Parathyroid adenoma (tissue), 2 donors: ENCODE measurements at regions not wholly inside any gene's neighbourhood (a gene's known extent, or its start where the extent isn't known, plus 50 kb on each side); places are given as distances from the start of the nearest gene placed in this dataset.
"Not testable (repeated sequence)": the region's sequence is repeated elsewhere in the genome, so short reads cannot be mapped to it uniquely, and the experiment has no call there.

Source experiments
- H2AFZ ChIP-seq: fragments of 300-600 bp; sonication (generic); one replicate; pipeline ENCODE4 v1.7.0; 2017; ENCODE audit warnings: antibody characterized with exemption, mild to moderate bottlenecking
- H3K27ac ChIP-seq: fragments of 300-600 bp; sonication (generic); one replicate; pipeline ENCODE4 v1.7.0; 2017
- H3K27me3 ChIP-seq: fragments of 300-600 bp; sonication (generic); one replicate; pipeline ENCODE4 v1.7.0; 2017; ENCODE audit warnings: low read length; ENCODE audit not compliant: control insufficient read depth, insufficient read depth
- H3K36me3 ChIP-seq: fragments of 300-600 bp; sonication (generic); one replicate; pipeline ENCODE4 v1.7.0; 2017; ENCODE audit warnings: low read length; ENCODE audit not compliant: control insufficient read depth, insufficient read depth
- H3K4me1 ChIP-seq: fragments of 300-600 bp; sonication (generic); one replicate; pipeline ENCODE4 v1.7.0; 2017; ENCODE audit warnings: control low read depth
- H3K4me2 ChIP-seq: fragments of 300-600 bp; sonication (generic); one replicate; pipeline ENCODE4 v1.7.0; 2017; ENCODE audit warnings: low read length
- H3K4me3 ChIP-seq: fragments of 300-600 bp; sonication (generic); one replicate; pipeline ENCODE4 v1.7.0; 2017; ENCODE audit warnings: low read depth, low read length
- H3K79me2 ChIP-seq: fragments of 300-600 bp; sonication (generic); one replicate; pipeline ENCODE4 v1.7.0; 2017; ENCODE audit warnings: control low read depth
- H3K9ac ChIP-seq: fragments of 300-600 bp; sonication (generic); one replicate; pipeline ENCODE4 v1.7.0; 2017; ENCODE audit warnings: mild to moderate bottlenecking
- H3K9me3 ChIP-seq: fragments of 300-600 bp; sonication (generic); one replicate; pipeline ENCODE4 v1.7.0; 2017; ENCODE audit warnings: low read length; ENCODE audit not compliant: control insufficient read depth
- CTCF ChIP-seq: fragments of 300-600 bp; sonication (generic); IDR thresholded peaks from one replicate; pipeline ENCODE4 v1.7.0; 2017; ENCODE audit warnings: antibody characterized with exemption, mild to moderate bottlenecking
- donor health status: primary hyperparathyroidism.

DNA sequence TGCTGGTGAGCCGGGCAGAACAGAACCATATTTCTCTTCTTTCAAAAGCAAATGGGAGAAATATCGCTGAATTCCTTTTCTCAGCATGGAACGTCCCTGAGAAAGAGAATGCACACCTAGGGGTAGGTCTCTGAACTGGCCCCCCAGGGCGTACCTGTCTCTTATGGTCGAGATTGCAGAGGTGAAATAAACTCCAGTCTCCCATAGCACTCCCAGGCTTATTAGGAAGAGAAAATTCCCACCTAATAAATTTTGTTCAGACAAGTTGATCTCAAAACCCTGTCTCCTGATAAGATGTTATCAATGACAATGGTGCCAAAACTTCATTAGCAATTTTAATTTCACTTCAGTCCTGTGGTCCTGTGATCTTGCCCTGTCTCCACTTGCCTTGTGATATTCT, 106.6 kb upstream of the FAM90A26 start:
- not testable (repeated sequence) for H3K79me2 ChIP-seq, H3K9ac ChIP-seq, H3K4me2 ChIP-seq, H3K9me3 ChIP-seq, H3K27me3 ChIP-seq, H3K36me3 ChIP-seq, H2AFZ ChIP-seq, H3K4me3 ChIP-seq, H3K4me1 ChIP-seq, H3K27ac ChIP-seq

- not testable (repeated sequence) for H3K9me3 ChIP-seq, H3K4me2 ChIP-seq
Measured at GRCh38 chr4:9024866-9025265, 145.3 kb upstream of the FAM90A26 start.

DNA sequence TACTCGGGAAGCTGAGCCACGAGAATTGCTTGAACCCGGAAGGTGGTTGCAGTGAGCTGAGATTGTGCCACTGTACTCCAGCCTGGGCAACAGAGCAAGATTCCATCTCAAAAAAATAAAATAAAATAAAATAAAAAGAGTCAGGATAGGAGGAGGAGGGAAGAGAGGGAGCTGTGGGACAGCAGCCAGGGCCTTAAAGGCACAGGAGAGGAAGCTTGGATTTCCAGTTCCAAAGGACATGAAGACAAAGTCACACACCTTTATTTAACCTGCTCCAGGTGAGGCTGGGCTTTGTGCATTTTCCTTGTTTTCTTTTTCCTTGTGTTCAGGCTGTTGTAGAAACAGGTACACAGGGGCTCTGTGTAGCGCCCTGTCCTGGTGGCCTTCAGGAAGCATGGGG, 138.2 kb upstream of the HMX1 start:
- H3K36me3 ChIP-seq, H3K4me1 ChIP-seq, H3K79me2 ChIP-seq, H2AFZ ChIP-seq, H3K27ac ChIP-seq, H3K9ac ChIP-seq, H3K27me3 ChIP-seq, H3K4me2 ChIP-seq, H3K9me3 ChIP-seq, H3K4me3 ChIP-seq: not testable (repeated sequence)

More at GRCh38 chr4:9024866-9025265, 145.3 kb upstream of the FAM90A26 start:
- not testable (repeated sequence) for H3K9ac ChIP-seq, H3K4me3 ChIP-seq, H3K36me3 ChIP-seq, H3K4me1 ChIP-seq, H2AFZ ChIP-seq, H3K27me3 ChIP-seq, H3K27ac ChIP-seq, H3K79me2 ChIP-seq

- H3K36me3 ChIP-seq, H3K9me3 ChIP-seq, H3K79me2 ChIP-seq, H3K9ac ChIP-seq, H3K27me3 ChIP-seq, H3K4me1 ChIP-seq, H3K27ac ChIP-seq, H3K4me2 ChIP-seq, H3K4me3 ChIP-seq, H2AFZ ChIP-seq: not testable (repeated sequence)
Measured at GRCh38 chr4:9008407-9008806, 136.8 kb upstream of the HMX1 start.

GRCh38 chr4:9001153-9001552, 129.5 kb upstream of the HMX1 start:
- H3K4me1 ChIP-seq, H3K9me3 ChIP-seq, H3K27me3 ChIP-seq, H3K36me3 ChIP-seq, H3K79me2 ChIP-seq, H3K4me3 ChIP-seq, H3K9ac ChIP-seq, H3K27ac ChIP-seq: not testable (repeated sequence)
- Histone ChIP-seq H2AFZ (peak overlapping the region; percentile 68), H3K4me2 (peak overlapping the region; percentile 82)

- not testable (repeated sequence) for H3K4me1 ChIP-seq, H3K27me3 ChIP-seq, H3K79me2 ChIP-seq, H3K36me3 ChIP-seq, H3K9ac ChIP-seq, H3K27ac ChIP-seq, H3K9me3 ChIP-seq
- Histone ChIP-seq H3K4me3 (peak overlapping the region; percentile 55), H2AFZ (peak overlapping the region; percentile 93), H3K4me2 (peak overlapping the region; percentile 82)
- TF ChIP-seq CTCF = peak; percentile 73
Measured at GRCh38 chr4:9000505-9001001, 128.9 kb upstream of the HMX1 start.

DNA sequence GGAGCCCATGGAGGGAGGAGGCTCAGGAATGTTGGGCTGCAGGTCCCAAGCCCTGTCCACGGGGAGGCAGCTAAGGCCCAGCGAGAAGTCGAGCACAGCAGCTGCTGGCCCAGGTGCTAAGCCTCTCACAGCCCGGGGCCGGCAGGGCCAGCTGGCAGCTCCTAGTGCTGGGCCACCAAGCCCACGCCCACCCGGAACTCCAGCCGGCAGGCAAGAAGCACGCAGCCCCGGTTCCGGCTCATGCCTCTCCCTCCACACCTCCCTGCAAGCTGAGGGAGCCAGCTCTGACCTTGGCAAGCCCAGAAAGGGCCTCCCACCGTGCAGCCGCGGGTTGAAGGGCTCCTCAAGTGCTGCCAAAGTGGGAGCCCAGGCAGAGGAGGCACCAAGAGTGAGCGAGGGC, 121.3 kb upstream of the HMX1 start:
- not testable (repeated sequence) for H3K9ac ChIP-seq, H3K27me3 ChIP-seq, H3K9me3 ChIP-seq, H3K4me1 ChIP-seq, H3K36me3 ChIP-seq, H3K4me2 ChIP-seq, H2AFZ ChIP-seq, H3K4me3 ChIP-seq, H3K79me2 ChIP-seq, H3K27ac ChIP-seq

DNA sequence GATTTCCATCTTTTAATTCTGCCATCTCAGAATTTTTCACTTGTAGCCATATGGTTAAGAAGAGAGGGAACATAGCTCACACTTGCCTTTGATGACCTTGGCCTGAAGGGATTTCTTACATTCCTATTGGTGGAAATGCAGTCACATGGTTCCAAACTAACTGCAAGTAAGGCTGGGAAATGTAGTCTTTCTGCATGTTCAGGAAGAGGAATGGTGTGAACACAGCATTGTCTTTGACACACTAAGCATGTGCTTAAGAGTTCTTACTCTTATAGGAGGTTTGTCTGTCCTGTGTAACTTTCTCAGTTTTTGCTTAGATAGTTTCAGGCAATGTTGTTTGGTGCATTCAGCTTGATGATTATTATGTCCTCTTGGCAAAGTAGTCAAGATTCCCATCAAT, 119.8 kb upstream of the HMX1 start:
- H3K9ac ChIP-seq, H3K9me3 ChIP-seq, H3K27me3 ChIP-seq, H3K4me1 ChIP-seq, H3K27ac ChIP-seq, H3K4me2 ChIP-seq, H2AFZ ChIP-seq, H3K4me3 ChIP-seq, H3K36me3 ChIP-seq, H3K79me2 ChIP-seq: not testable (repeated sequence)

DNA sequence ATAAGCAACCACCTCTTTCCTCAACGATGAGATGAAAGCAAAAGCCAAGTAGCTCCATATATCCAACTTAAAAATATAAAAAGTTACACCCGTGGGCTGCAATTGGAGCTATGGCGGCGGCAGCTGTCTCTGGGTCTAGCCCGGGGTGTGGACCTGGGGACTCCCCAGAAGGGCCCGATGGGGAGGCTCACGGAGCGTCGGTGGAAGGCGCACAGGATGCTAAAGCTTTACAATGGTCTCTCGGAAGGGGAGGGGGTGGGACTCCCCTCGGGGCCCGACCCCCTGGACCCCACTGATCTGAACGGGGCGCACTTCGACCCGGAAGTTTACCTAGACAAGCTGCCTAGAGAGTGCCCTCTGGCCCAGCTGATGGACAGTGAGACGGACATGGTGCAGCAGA, 118.7 kb upstream of the HMX1 start:
- H3K9me3 ChIP-seq, H3K27ac ChIP-seq, H3K4me2 ChIP-seq, H3K4me3 ChIP-seq, H3K36me3 ChIP-seq, H3K4me1 ChIP-seq, H3K79me2 ChIP-seq, H3K27me3 ChIP-seq, H3K9ac ChIP-seq, H2AFZ ChIP-seq: not testable (repeated sequence)

- H3K79me2 ChIP-seq, H3K4me1 ChIP-seq, H2AFZ ChIP-seq, H3K27me3 ChIP-seq, H3K9me3 ChIP-seq, H3K9ac ChIP-seq, H3K27ac ChIP-seq, H3K4me3 ChIP-seq, H3K36me3 ChIP-seq, H3K4me2 ChIP-seq: not testable (repeated sequence)
Measured at GRCh38 chr4:8985786-8986185, 114.1 kb upstream of the HMX1 start.

GRCh38 chr4:8984641-8985040, 113.0 kb upstream of the HMX1 start:
- H2AFZ ChIP-seq, H3K9me3 ChIP-seq, H3K4me3 ChIP-seq, H3K4me2 ChIP-seq, H3K79me2 ChIP-seq, H3K36me3 ChIP-seq, H3K4me1 ChIP-seq, H3K9ac ChIP-seq, H3K27me3 ChIP-seq, H3K27ac ChIP-seq: not testable (repeated sequence)
